HepG2 (cell line): ENCODE measurements at regions not wholly inside any gene's neighbourhood (a gene's known extent, or its start where the extent isn't known, plus 50 kb on each side); places are given as distances from the start of the nearest gene placed in this dataset.

Experiments used
- GTF2F1 ChIP-seq: fragments of 150-350 bp; IDR thresholded peaks from 2 replicates; pipeline ENCODE4 v1.6.1; 2014; ENCODE audit warnings: low read length
- SOX13 ChIP-seq, 3 experiments: fragments of 450-650 bp in 1 of 3; sonication (generic) in 1 of 3; formaldehyde crosslinking in 1 of 3; IDR thresholded peaks in 2 of 3; conservative IDR thresholded peaks in 1 of 3; 2 replicates each; pipeline versions ENCODE4 v1.5.0 to v1.6.1; 2016 to 2020; ENCODE audit warnings: antibody characterized with exemption in 1 of 3, mild to moderate bottlenecking in 1 of 3, missing compliant biosample characterization in 1 of 3, missing genetic modification reagents in 1 of 3, moderate library complexity in 1 of 3
- TF ChIP-seq, protein P1 (sequence below): sonication (generic); formaldehyde crosslinking; IDR thresholded peaks from 2 replicates; pipeline ENCODE4 v1.5.0; 2020; ENCODE audit warnings: mild to moderate bottlenecking, missing genetic modification reagents, moderate library complexity
- TF ChIP-seq, protein P2 (sequence below): sonication (generic); formaldehyde crosslinking; IDR thresholded peaks from 2 replicates; pipeline ENCODE4 v1.4.0; 2020; ENCODE audit warnings: missing genetic modification reagents
- TF ChIP-seq, protein P3 (sequence below): sonication (generic); formaldehyde crosslinking; IDR thresholded peaks from 2 replicates; pipeline ENCODE4 v1.5.1; 2020; ENCODE audit warnings: mild to moderate bottlenecking, missing genetic modification reagents, moderate library complexity

DNA sequence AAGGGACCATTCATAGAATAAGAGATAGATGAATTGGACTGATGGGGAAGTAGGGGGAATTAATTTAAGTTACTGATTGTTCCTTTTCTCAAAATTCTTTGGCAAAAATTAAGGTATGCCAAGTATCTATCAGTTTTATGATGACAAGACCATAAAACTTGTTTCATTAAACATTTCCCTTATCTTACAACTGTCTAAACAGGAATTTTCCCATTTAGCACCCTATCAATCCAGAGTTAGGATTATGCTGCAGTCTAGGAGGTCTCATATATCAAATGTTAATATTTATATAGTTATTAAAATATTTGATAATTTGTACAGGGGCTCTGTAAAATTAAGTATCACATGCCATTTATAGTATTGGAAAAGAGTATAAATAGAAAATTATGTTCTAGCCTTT lies 51.5 kb upstream of the ARID1B start:
- TF ChIP-seq GTF2F1 (no peak), SOX13 (IDR thresholded peaks at IDR 0.05) (no peak), SOX13 (CRISPR knock-in tag; conservative IDR thresholded peaks at IDR 0.05 in 1 of 2, IDR thresholded peaks at IDR 0.05 in 1 of 2) (no peak)
- TF ChIP-seq, protein P1, sequence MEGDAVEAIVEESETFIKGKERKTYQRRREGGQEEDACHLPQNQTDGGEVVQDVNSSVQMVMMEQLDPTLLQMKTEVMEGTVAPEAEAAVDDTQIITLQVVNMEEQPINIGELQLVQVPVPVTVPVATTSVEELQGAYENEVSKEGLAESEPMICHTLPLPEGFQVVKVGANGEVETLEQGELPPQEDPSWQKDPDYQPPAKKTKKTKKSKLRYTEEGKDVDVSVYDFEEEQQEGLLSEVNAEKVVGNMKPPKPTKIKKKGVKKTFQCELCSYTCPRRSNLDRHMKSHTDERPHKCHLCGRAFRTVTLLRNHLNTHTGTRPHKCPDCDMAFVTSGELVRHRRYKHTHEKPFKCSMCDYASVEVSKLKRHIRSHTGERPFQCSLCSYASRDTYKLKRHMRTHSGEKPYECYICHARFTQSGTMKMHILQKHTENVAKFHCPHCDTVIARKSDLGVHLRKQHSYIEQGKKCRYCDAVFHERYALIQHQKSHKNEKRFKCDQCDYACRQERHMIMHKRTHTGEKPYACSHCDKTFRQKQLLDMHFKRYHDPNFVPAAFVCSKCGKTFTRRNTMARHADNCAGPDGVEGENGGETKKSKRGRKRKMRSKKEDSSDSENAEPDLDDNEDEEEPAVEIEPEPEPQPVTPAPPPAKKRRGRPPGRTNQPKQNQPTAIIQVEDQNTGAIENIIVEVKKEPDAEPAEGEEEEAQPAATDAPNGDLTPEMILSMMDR = no peak
- TF ChIP-seq, protein P2, sequence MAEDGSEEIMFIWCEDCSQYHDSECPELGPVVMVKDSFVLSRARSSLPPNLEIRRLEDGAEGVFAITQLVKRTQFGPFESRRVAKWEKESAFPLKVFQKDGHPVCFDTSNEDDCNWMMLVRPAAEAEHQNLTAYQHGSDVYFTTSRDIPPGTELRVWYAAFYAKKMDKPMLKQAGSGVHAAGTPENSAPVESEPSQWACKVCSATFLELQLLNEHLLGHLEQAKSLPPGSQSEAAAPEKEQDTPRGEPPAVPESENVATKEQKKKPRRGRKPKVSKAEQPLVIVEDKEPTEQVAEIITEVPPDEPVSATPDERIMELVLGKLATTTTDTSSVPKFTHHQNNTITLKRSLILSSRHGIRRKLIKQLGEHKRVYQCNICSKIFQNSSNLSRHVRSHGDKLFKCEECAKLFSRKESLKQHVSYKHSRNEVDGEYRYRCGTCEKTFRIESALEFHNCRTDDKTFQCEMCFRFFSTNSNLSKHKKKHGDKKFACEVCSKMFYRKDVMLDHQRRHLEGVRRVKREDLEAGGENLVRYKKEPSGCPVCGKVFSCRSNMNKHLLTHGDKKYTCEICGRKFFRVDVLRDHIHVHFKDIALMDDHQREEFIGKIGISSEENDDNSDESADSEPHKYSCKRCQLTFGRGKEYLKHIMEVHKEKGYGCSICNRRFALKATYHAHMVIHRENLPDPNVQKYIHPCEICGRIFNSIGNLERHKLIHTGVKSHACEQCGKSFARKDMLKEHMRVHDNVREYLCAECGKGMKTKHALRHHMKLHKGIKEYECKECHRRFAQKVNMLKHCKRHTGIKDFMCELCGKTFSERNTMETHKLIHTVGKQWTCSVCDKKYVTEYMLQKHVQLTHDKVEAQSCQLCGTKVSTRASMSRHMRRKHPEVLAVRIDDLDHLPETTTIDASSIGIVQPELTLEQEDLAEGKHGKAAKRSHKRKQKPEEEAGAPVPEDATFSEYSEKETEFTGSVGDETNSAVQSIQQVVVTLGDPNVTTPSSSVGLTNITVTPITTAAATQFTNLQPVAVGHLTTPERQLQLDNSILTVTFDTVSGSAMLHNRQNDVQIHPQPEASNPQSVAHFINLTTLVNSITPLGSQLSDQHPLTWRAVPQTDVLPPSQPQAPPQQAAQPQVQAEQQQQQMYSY (CRISPR knock-in tag) = no peak
- TF ChIP-seq, protein P3, sequence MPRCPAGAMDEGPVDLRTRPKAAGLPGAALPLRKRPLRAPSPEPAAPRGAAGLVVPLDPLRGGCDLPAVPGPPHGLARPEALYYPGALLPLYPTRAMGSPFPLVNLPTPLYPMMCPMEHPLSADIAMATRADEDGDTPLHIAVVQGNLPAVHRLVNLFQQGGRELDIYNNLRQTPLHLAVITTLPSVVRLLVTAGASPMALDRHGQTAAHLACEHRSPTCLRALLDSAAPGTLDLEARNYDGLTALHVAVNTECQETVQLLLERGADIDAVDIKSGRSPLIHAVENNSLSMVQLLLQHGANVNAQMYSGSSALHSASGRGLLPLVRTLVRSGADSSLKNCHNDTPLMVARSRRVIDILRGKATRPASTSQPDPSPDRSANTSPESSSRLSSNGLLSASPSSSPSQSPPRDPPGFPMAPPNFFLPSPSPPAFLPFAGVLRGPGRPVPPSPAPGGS = no peak
